ENCODE measurements at regions not wholly inside any gene's neighbourhood (a gene's known extent, or its start where the extent isn't known, plus 50 kb on each side); places are given as distances from the start of the nearest gene placed in this dataset.

GRCh38 chr14:49950275-49951228, 57.7 kb downstream of the ARF6 start:
- H3K79me2 ChIP-seq (replicated peaks; ENCODE audit: insufficient read depth) = no peaks in the 10 kb centered on the region
- no peaks in the 10 kb centered on the region for H3K36me3 ChIP-seq (ENCODE audit: insufficient read depth)
- DNase-seq (ENCODE audit: low spot score) (no peak), ATAC-seq (no peak)
- H3F3A ChIP-seq (replicated peaks; ENCODE audit: low read depth) = no peaks in the 10 kb centered on the region
- H4K20me1 ChIP-seq (replicated peaks; ENCODE audit: insufficient read depth) = no peaks in the 10 kb centered on the region
- Mint-ChIP-seq H3K27me3 (ENCODE audit: insufficient read depth, low read depth, poor library complexity) (no peaks in the 10 kb centered on the region), H3K27ac (no peak overlapping the region), H3K9me3 (no peaks in the 10 kb centered on the region), H3K36me3 (ENCODE audit: low read depth) (no peaks in the 10 kb centered on the region), H3K4me1 (0 out of 3 replicates have a peak, but pooled peaks cover 4% of the 10 kb centered on the region), H3K4me3 (no peak overlapping the region)
- H3K4me1 ChIP-seq (ENCODE audit: insufficient read depth) = no peaks in the 10 kb centered on the region
- no peaks in the 10 kb centered on the region for H3K9me2 ChIP-seq (ENCODE audit: insufficient read depth)
- no peak overlapping the region for H3K27ac ChIP-seq (ENCODE audit: low read depth)
- TF ChIP-seq ETS1 (IDR thresholded peaks at IDR 0.05) (no peak), JUNB (IDR thresholded peaks at IDR 0.05; ENCODE audit: unreplicated experiment) (no peak), STAT1 (IDR thresholded peaks at IDR 0.05; ENCODE audit: unreplicated experiment) (no peak), REST (IDR thresholded peaks at IDR 0.05; ENCODE audit: unreplicated experiment) (no peak), CREB1 (CRISPR knock-in tag; IDR thresholded peaks at IDR 0.05; ENCODE audit: low read depth) (no peak), ZNF331 (CRISPR knock-in tag; IDR thresholded peaks at IDR 0.05; ENCODE audit: low read depth) (no peak), NANOG (IDR thresholded peaks at IDR 0.05; ENCODE audit: borderline replicate concordance) (no peak), CTCF (conservative IDR thresholded peaks at IDR 0.05; ENCODE audit: low read depth in 2 of 2) (no peak), ZNF462 (CRISPR knock-in tag; IDR thresholded peaks at IDR 0.05) (no peak), EZH2 (IDR thresholded peaks at IDR 0.05; ENCODE audit: low read depth, unreplicated experiment) (no peak), EZH2phosphoT487 (IDR thresholded peaks at IDR 0.05; ENCODE audit: unreplicated experiment) (no peak)
- no peaks in the 10 kb centered on the region for H3K27me3 ChIP-seq (ENCODE audit: insufficient read depth)
- 0 out of 2 replicates have a peak overlapping the region, but pooled peaks have one; percentile 85 for H2AFZ ChIP-seq
- H3K4me2 ChIP-seq = no peak overlapping the region
- H3K4me3 ChIP-seq = no peak overlapping the region

Measured in GM23338 (cell line).